ENCODE measurements at regions not wholly inside any gene's neighbourhood (a gene's known extent, or its start where the extent isn't known, plus 50 kb on each side); places are given as distances from the start of the nearest gene placed in this dataset.

DNA sequence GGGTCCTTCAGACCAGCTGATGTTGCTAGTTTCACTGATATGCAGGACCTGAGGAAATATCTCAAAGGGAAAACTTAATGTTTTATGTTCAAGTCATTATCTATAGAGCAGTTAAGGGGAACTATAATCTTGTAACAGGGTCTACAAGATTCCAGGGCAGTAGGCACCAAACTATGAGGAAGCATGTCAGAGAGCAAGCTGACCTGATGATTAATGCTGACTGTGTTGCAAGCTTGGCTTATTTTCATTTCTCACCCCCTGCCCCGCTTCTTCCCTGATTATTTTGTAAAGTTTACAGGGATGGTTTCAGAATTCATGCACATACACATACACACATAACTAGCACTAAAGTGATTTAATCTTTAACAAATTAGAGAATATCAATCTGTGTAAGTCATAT, 84.3 kb upstream of the CACNA2D1 start:
- intact Hi-C loops (cut with micrococcal nuclease), result no loop called here
- no peak for ATAC-seq (ENCODE audit: low read depth)
- no peak for TF ChIP-seq EZH2 (IDR thresholded peaks at IDR 0.05; ENCODE audit: borderline replicate concordance, insufficient read depth, low read depth, low read length, poor library complexity, severe bottlenecking)
- TF ChIP-seq, protein P1, sequence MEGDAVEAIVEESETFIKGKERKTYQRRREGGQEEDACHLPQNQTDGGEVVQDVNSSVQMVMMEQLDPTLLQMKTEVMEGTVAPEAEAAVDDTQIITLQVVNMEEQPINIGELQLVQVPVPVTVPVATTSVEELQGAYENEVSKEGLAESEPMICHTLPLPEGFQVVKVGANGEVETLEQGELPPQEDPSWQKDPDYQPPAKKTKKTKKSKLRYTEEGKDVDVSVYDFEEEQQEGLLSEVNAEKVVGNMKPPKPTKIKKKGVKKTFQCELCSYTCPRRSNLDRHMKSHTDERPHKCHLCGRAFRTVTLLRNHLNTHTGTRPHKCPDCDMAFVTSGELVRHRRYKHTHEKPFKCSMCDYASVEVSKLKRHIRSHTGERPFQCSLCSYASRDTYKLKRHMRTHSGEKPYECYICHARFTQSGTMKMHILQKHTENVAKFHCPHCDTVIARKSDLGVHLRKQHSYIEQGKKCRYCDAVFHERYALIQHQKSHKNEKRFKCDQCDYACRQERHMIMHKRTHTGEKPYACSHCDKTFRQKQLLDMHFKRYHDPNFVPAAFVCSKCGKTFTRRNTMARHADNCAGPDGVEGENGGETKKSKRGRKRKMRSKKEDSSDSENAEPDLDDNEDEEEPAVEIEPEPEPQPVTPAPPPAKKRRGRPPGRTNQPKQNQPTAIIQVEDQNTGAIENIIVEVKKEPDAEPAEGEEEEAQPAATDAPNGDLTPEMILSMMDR (IDR thresholded peaks at IDR 0.05), result no peak
- Mint-ChIP-seq H3K4me1 (no peaks in the 10 kb centered on the region), H3K27me3 (no peaks in the 10 kb centered on the region), H3K4me3 (no peak overlapping the region), H3K9me3 (ENCODE audit: insufficient read depth) (no peaks in the 10 kb centered on the region), H3K27ac (no peak overlapping the region)
- no peak overlapping the region for H3K27ac ChIP-seq (ENCODE audit: low read length in 2 of 2)
- CTCF ChIA-PET, result no interaction called here
- H3K27me3 ChIP-seq (replicated peaks in 1 of 4; ENCODE audit: control extremely low read depth in 1 of 4, control insufficient read depth in 3 of 4, insufficient read depth in 4 of 4, low read length in 3 of 4), result no peaks in the 10 kb centered on the region
- no peaks in the 10 kb centered on the region for H3K4me1 ChIP-seq (ENCODE audit: control insufficient read depth in 2 of 2, insufficient read depth in 2 of 2, low read length in 2 of 2)
- no peak overlapping the region for H3K4me3 ChIP-seq (ENCODE audit: control extremely low read depth in 1 of 5, extremely low read depth in 1 of 5, insufficient read depth in 1 of 5, low read depth in 2 of 5, low read length in 4 of 5)
- no peaks in the 10 kb centered on the region for H3K9me3 ChIP-seq (ENCODE audit: control extremely low read depth in 1 of 3, control insufficient read depth in 2 of 3, insufficient read depth in 1 of 3, low read length in 2 of 3)
- no peak overlapping the region for H3K4me2 ChIP-seq (replicated peaks; ENCODE audit: low read depth, low read length, poor library complexity, severe bottlenecking)
- no peak overlapping the region for H2AFZ ChIP-seq (ENCODE audit: insufficient read depth, low read depth, low read length, poor library complexity, severe bottlenecking)
- H3K9ac ChIP-seq (ENCODE audit: low read length), result no peak overlapping the region
- DNase-seq, result no peak
- no peaks in the 10 kb centered on the region for H3K79me2 ChIP-seq (ENCODE audit: control insufficient read depth, insufficient read depth, low read length)
- POLR2A ChIA-PET, result no interaction called here
- H3K36me3 ChIP-seq (replicated peaks in 1 of 2; ENCODE audit: control extremely low read depth in 1 of 2, control insufficient read depth in 1 of 2, extremely low read depth in 1 of 2, insufficient read depth in 2 of 2, low read length in 1 of 2), result no peaks in the 10 kb centered on the region
- H4K20me1 ChIP-seq (ENCODE audit: control insufficient read depth, insufficient read depth, low read length, poor library complexity, severe bottlenecking), result no peaks in the 10 kb centered on the region
- WGBS (ENCODE audit: insufficient coverage), result no CpG with 5 or more reads among the region's 1 CpG

DNA sequence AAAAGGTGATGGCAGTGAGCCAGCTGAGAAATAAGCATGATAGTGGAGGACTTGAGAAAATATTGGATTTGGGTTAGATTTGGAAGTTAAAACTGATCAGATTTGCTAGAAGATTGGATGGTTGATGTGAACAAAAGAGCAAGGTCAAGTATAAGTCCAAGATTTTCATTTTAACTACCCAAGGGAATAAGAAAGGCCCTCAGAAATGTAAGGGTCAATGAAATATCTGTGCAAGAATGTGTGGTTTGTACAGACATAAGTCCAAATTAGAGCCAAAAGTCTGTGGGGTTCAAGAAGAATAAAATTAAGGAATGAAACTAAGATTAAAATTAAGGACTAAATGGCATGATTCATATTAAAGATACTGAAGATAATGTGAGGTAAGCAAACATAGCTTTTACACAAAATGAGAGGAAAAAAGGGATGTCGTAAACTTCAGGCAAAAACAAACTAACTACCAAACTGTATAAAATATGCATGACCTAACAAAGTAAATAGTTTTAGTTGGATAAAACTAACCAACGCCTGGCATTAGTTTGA, 78.4 kb upstream of the CACNA2D1 start:
- intact Hi-C loops (cut with micrococcal nuclease), result no loop called here
- Histone ChIP-seq H3K4me2 (replicated peaks; ENCODE audit: low read depth, low read length, poor library complexity, severe bottlenecking) (no peak overlapping the region), H2AFZ (ENCODE audit: insufficient read depth, low read depth, low read length, poor library complexity, severe bottlenecking) (no peak overlapping the region), H3K36me3 (replicated peaks in 1 of 2; ENCODE audit: control extremely low read depth in 1 of 2, control insufficient read depth in 1 of 2, extremely low read depth in 1 of 2, insufficient read depth in 2 of 2, low read length in 1 of 2) (no peaks in the 10 kb centered on the region), H3K9me3 (ENCODE audit: control extremely low read depth in 1 of 3, control insufficient read depth in 2 of 3, insufficient read depth in 1 of 3, low read length in 2 of 3) (no peaks in the 10 kb centered on the region), H3K4me1 (ENCODE audit: control insufficient read depth in 2 of 2, insufficient read depth in 2 of 2, low read length in 2 of 2) (no peaks in the 10 kb centered on the region), H3K4me3 (ENCODE audit: control extremely low read depth in 1 of 5, extremely low read depth in 1 of 5, insufficient read depth in 1 of 5, low read depth in 2 of 5, low read length in 4 of 5) (no peak overlapping the region), H3K79me2 (ENCODE audit: control insufficient read depth, insufficient read depth, low read length) (no peaks in the 10 kb centered on the region), H3K9ac (ENCODE audit: low read length) (no peak overlapping the region), H3K27me3 (replicated peaks in 1 of 4; ENCODE audit: control extremely low read depth in 1 of 4, control insufficient read depth in 3 of 4, insufficient read depth in 4 of 4, low read length in 3 of 4) (no peaks in the 10 kb centered on the region), H3K27ac (ENCODE audit: low read length in 2 of 2) (no peak overlapping the region), H4K20me1 (ENCODE audit: control insufficient read depth, insufficient read depth, low read length, poor library complexity, severe bottlenecking) (no peaks in the 10 kb centered on the region)
- ATAC-seq (ENCODE audit: low read depth) (no peak), DNase-seq (no peak)
- TF ChIP-seq, protein P1 (IDR thresholded peaks at IDR 0.05), result no peak
- no peak for TF ChIP-seq EZH2 (IDR thresholded peaks at IDR 0.05; ENCODE audit: borderline replicate concordance, insufficient read depth, low read depth, low read length, poor library complexity, severe bottlenecking)
- POLR2A ChIA-PET, result no interaction called here
- no peak overlapping the region for H3K4me3 Mint-ChIP-seq
- CTCF ChIA-PET, result no interaction called here
- no peaks in the 10 kb centered on the region for H3K27me3 Mint-ChIP-seq
- no peaks in the 10 kb centered on the region for H3K9me3 Mint-ChIP-seq (ENCODE audit: insufficient read depth)
- H3K4me1 Mint-ChIP-seq, result no peaks in the 10 kb centered on the region
- H3K27ac Mint-ChIP-seq, result no peak overlapping the region
- no CpG with 5 or more reads among the region's 2 CpGs for WGBS (ENCODE audit: insufficient coverage)

Measured in B cell (primary cell).